ENCODE measurements at regions not wholly inside any gene's neighbourhood (a gene's known extent, or its start where the extent isn't known, plus 50 kb on each side); places are given as distances from the start of the nearest gene placed in this dataset.

DNA sequence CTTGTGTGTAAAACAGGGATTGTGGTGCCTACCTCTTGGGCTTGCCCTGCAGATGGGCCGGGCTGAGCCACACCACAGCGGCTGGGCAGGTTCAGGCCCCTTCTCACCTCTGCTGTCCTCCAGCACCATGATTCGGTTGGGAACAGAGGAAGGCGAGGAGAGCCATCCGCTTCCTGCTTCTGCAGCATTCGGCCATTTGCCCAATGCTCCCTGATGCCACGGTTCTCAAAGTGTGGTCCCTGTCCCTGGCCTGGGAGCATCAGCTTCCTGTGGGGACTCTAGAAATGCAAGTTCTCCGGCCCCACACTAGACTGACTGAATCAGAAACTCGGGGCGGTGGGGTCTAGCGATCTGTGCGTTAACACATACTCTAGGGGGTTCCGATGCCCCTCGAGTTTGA is 65.1 kb downstream of the RRM2 start:
- TF ChIP-seq, protein P1, sequence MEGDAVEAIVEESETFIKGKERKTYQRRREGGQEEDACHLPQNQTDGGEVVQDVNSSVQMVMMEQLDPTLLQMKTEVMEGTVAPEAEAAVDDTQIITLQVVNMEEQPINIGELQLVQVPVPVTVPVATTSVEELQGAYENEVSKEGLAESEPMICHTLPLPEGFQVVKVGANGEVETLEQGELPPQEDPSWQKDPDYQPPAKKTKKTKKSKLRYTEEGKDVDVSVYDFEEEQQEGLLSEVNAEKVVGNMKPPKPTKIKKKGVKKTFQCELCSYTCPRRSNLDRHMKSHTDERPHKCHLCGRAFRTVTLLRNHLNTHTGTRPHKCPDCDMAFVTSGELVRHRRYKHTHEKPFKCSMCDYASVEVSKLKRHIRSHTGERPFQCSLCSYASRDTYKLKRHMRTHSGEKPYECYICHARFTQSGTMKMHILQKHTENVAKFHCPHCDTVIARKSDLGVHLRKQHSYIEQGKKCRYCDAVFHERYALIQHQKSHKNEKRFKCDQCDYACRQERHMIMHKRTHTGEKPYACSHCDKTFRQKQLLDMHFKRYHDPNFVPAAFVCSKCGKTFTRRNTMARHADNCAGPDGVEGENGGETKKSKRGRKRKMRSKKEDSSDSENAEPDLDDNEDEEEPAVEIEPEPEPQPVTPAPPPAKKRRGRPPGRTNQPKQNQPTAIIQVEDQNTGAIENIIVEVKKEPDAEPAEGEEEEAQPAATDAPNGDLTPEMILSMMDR (IDR thresholded peaks at IDR 0.05) = no peak
- no peak for TF ChIP-seq POLR2A (IDR thresholded peaks at IDR 0.05)
